ENCODE measurements at regions not wholly inside any gene's neighbourhood (a gene's known extent, or its start where the extent isn't known, plus 50 kb on each side); places are given as distances from the start of the nearest gene placed in this dataset.
"Not testable (repeated sequence)": the region's sequence is repeated elsewhere in the genome, so short reads cannot be mapped to it uniquely, and the experiment has no call there.

DNA sequence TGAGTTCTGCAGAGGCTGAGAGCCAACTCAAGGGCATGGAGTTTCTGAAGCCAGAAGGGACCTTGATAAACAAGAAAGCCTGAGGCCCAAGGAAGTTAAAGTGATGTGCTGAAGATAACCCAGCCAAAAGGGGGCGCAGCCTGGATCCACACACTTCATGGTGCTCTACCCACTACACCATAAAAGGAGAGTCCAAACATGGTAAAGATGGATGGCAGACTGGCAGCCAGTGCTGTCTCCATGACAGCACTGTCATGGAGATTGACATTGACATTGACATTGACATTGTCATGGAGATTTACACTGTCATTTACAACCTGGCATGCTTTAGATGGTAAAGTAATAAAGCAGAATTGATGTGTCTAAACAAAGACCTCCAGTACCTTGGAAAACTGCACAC, 67.2 kb upstream of the PLGLB2 start:
- TF ChIP-seq, protein P1, sequence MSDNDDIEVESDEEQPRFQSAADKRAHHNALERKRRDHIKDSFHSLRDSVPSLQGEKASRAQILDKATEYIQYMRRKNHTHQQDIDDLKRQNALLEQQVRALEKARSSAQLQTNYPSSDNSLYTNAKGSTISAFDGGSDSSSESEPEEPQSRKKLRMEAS (IDR thresholded peaks at IDR 0.05) = not testable (repeated sequence)
- TF ChIP-seq, protein P2, sequence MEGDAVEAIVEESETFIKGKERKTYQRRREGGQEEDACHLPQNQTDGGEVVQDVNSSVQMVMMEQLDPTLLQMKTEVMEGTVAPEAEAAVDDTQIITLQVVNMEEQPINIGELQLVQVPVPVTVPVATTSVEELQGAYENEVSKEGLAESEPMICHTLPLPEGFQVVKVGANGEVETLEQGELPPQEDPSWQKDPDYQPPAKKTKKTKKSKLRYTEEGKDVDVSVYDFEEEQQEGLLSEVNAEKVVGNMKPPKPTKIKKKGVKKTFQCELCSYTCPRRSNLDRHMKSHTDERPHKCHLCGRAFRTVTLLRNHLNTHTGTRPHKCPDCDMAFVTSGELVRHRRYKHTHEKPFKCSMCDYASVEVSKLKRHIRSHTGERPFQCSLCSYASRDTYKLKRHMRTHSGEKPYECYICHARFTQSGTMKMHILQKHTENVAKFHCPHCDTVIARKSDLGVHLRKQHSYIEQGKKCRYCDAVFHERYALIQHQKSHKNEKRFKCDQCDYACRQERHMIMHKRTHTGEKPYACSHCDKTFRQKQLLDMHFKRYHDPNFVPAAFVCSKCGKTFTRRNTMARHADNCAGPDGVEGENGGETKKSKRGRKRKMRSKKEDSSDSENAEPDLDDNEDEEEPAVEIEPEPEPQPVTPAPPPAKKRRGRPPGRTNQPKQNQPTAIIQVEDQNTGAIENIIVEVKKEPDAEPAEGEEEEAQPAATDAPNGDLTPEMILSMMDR (IDR thresholded peaks at IDR 0.05; ENCODE audit: low read depth, low read length, missing input control) = not testable (repeated sequence)
- TF ChIP-seq, protein P3, sequence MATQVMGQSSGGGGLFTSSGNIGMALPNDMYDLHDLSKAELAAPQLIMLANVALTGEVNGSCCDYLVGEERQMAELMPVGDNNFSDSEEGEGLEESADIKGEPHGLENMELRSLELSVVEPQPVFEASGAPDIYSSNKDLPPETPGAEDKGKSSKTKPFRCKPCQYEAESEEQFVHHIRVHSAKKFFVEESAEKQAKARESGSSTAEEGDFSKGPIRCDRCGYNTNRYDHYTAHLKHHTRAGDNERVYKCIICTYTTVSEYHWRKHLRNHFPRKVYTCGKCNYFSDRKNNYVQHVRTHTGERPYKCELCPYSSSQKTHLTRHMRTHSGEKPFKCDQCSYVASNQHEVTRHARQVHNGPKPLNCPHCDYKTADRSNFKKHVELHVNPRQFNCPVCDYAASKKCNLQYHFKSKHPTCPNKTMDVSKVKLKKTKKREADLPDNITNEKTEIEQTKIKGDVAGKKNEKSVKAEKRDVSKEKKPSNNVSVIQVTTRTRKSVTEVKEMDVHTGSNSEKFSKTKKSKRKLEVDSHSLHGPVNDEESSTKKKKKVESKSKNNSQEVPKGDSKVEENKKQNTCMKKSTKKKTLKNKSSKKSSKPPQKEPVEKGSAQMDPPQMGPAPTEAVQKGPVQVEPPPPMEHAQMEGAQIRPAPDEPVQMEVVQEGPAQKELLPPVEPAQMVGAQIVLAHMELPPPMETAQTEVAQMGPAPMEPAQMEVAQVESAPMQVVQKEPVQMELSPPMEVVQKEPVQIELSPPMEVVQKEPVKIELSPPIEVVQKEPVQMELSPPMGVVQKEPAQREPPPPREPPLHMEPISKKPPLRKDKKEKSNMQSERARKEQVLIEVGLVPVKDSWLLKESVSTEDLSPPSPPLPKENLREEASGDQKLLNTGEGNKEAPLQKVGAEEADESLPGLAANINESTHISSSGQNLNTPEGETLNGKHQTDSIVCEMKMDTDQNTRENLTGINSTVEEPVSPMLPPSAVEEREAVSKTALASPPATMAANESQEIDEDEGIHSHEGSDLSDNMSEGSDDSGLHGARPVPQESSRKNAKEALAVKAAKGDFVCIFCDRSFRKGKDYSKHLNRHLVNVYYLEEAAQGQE (IDR thresholded peaks at IDR 0.05) = not testable (repeated sequence)
- TF ChIP-seq JUND (IDR thresholded peaks at IDR 0.05); RXRA (IDR thresholded peaks at IDR 0.05); FOXA2 (IDR thresholded peaks at IDR 0.05); FOXA1 (IDR thresholded peaks at IDR 0.05); TAF1 (conservative IDR thresholded peaks at IDR 0.05); RAD21 (IDR thresholded peaks at IDR 0.05); GABPA (IDR thresholded peaks at IDR 0.05 in 1 of 2, conservative IDR thresholded peaks at IDR 0.05 in 1 of 2): not testable (repeated sequence)
